Renal cortex interstitium (tissue), 11 donors: ENCODE measurements at regions not wholly inside any gene's neighbourhood (a gene's known extent, or its start where the extent isn't known, plus 50 kb on each side); places are given as distances from the start of the nearest gene placed in this dataset.

Experiments
- DNase-seq, 11 donors: peaks; one replicate each; pipeline ENCODE4 v3.0.0-alpha.2; 2013; ENCODE audit warnings: low read depth in 9 of 11, low spot score in 4 of 11; ENCODE audit errors: extremely low read depth in 1 of 11

GRCh38 chr2:83784315-83784714, 674.8 kb downstream of the SUCLG1 start:
- no peak for DNase-seq

GRCh38 chr2:83782122-83782521, 677.0 kb downstream of the SUCLG1 start:
- no peak for DNase-seq

- DNase-seq: no peak
Observed at GRCh38 chr2:83764447-83765005, 694.6 kb downstream of the SUCLG1 start.

- no peak for DNase-seq
Observed at GRCh38 chr2:83757329-83757728, 701.8 kb downstream of the SUCLG1 start.

- DNase-seq: no peak
Observed at GRCh38 chr2:83756219-83756618, 702.9 kb downstream of the SUCLG1 start.

- no peak for DNase-seq
Observed at GRCh38 chr2:83747141-83747540, 711.9 kb downstream of the SUCLG1 start.

GRCh38 chr2:83744855-83745254, 714.2 kb downstream of the SUCLG1 start:
- no peak for DNase-seq

- peak in 6 of 11 donors; percentile 0 to 15 (median 3) for DNase-seq
Observed at GRCh38 chr2:83742117-83742782, 716.8 kb downstream of the SUCLG1 start.

GRCh38 chr2:83730223-83730622, 728.9 kb downstream of the SUCLG1 start:
- no peak for DNase-seq

- no peak for DNase-seq
Observed at GRCh38 chr2:83725735-83726134, 733.3 kb downstream of the SUCLG1 start.

- no peak for DNase-seq
Observed at GRCh38 chr2:83705146-83705545, 753.9 kb downstream of the SUCLG1 start.

GRCh38 chr2:83703598-83703997, 755.5 kb downstream of the SUCLG1 start:
- DNase-seq: no peak

- no peak for DNase-seq
Observed at GRCh38 chr2:83696838-83697237, 762.2 kb downstream of the SUCLG1 start.

- DNase-seq: no peak
Observed at GRCh38 chr2:83695530-83695929, 763.5 kb downstream of the SUCLG1 start.

GRCh38 chr2:83695037-83695436, 764.0 kb downstream of the SUCLG1 start:
- DNase-seq: no peak

GRCh38 chr2:83689402-83689801, 769.7 kb downstream of the SUCLG1 start:
- no peak for DNase-seq

GRCh38 chr2:83686863-83687262, 772.2 kb downstream of the SUCLG1 start:
- DNase-seq: no peak

- DNase-seq: no peak
Observed at GRCh38 chr2:83674050-83674449, 785.0 kb downstream of the SUCLG1 start.

GRCh38 chr2:83665894-83666293, 793.2 kb downstream of the SUCLG1 start:
- no peak for DNase-seq

- no peak for DNase-seq
Observed at GRCh38 chr2:83665154-83665553, 793.9 kb downstream of the SUCLG1 start.

GRCh38 chr2:83661711-83662110, 797.4 kb downstream of the SUCLG1 start:
- DNase-seq: no peak
